ENCODE measurements at regions not wholly inside any gene's neighbourhood (a gene's known extent, or its start where the extent isn't known, plus 50 kb on each side); places are given as distances from the start of the nearest gene placed in this dataset.

- FAIRE-seq: no peak
- Histone ChIP-seq H3K4me2 (ENCODE audit: insufficient read depth, low read length) (no peak overlapping the region), H3K9me3 (replicated peaks; ENCODE audit: control insufficient read depth, insufficient read depth, low read depth, low read length) (no peaks in the 10 kb centered on the region), H3K4me3 (no peak overlapping the region), H3K4me1 (replicated peaks in 1 of 2; ENCODE audit: control insufficient read depth in 2 of 2, insufficient read depth in 2 of 2, low read length in 2 of 2) (peaks cover 4 to 14% of the 10 kb centered on the region in 2 experiments; a peak in 4 of 5 replicates), H4K20me1 (replicated peaks; ENCODE audit: control insufficient read depth, insufficient read depth, low read length) (no peaks in the 10 kb centered on the region), H2AFZ (ENCODE audit: low read depth, low read length) (no peak overlapping the region; the same call in 1 of the 2 replicates), H3K36me3 (ENCODE audit: control insufficient read depth, insufficient read depth, low read length) (no peaks in the 10 kb centered on the region), H3K9me1 (ENCODE audit: control insufficient read depth, insufficient read depth, low read length) (no peaks in the 10 kb centered on the region), H3K79me2 (ENCODE audit: control insufficient read depth, insufficient read depth, low read length) (no peaks in the 10 kb centered on the region), H3K9ac (ENCODE audit: insufficient read depth in 1 of 2, low read depth in 2 of 2, low read length in 2 of 2) (no peak overlapping the region), H3K27ac (ENCODE audit: extremely low read depth, low read depth, low read length) (no peak overlapping the region), H3K27me3 (ENCODE audit: control insufficient read depth in 2 of 2, insufficient read depth in 2 of 2, low read length in 2 of 2) (no peaks in the 10 kb centered on the region)
- TF ChIP-seq ZBTB5 (IDR thresholded peaks at IDR 0.05): no peak
- no peak for TF ChIP-seq ZNF511 (CRISPR knock-in tag; IDR thresholded peaks at IDR 0.05)
- TF ChIP-seq RFX1 (IDR thresholded peaks at IDR 0.05): peak; percentile 72
- no peak for TF ChIP-seq ZNF354B (CRISPR knock-in tag; IDR thresholded peaks at IDR 0.05)
- TF ChIP-seq SETDB1 (IDR thresholded peaks at IDR 0.05; ENCODE audit: low read length): no peak
- TF ChIP-seq ZNF224 (CRISPR knock-in tag; IDR thresholded peaks at IDR 0.05): no peak
- TF ChIP-seq TRIM24 (IDR thresholded peaks at IDR 0.05): no peak
- intact Hi-C loops (cut with micrococcal nuclease) (no loop called here), in situ Hi-C loops (cut with MboI) (no loop called here)
- no peak for DNase-seq (ENCODE audit: extremely low read depth in 1 of 4, low spot score in 3 of 4)
- POLR2A ChIA-PET: interaction anchor here (0.7 to 3.9 kb wide), 3 partner anchors 11 to 14 kb away, joined by 3 to 20 read pairs (median 3); no protein-coding TSS in a partner anchor
- no peak for ATAC-seq
- WGBS (ENCODE audit: insufficient coverage, low coverage, missing lambda C conversion rate): 74% methylated on average over 3 of the region's 3 CpGs
- CTCF ChIA-PET (ENCODE audit: low intra/inter-chr PET ratio): interaction anchor here (0.8 kb wide), 1 partner anchor 227 kb away, joined by 3 read pairs; no protein-coding TSS in a partner anchor
- no TSS peak for BruUV-seq (replicated peaks)
These were observed 246.9 kb upstream of the IRF2BP2 start for GRCh38 chr1:234856845-234857245.

All from K562 (cell line).